Psoas muscle (tissue), 7 donors: ENCODE measurements at regions not wholly inside any gene's neighbourhood (a gene's known extent, or its start where the extent isn't known, plus 50 kb on each side); places are given as distances from the start of the nearest gene placed in this dataset.

Source experiments
- ATAC-seq, 4 donors: fragments of 200-7000 bp; cut with Tn5 transposase; one replicate each; pipeline ENCODE4 v1.9.1; 2020; ENCODE audit warnings: moderate library complexity in 3 of 4, mild to moderate bottlenecking in 2 of 4
- DNase-seq, 2 donors: peaks; one replicate each; pipeline ENCODE4 v3.0.0-alpha.2; 2020
- H3K27ac ChIP-seq: fragments of 200-600 bp; one replicate; pipeline ENCODE4 v1.8.0; 2022
- H3K27me3 ChIP-seq, 3 donors: fragments of 200-600 bp in 1 of 3; one replicate each; pipeline versions ENCODE4 v1.6.1 to v1.8.0; 2013 to 2022; ENCODE audit warnings: low read length in 2 of 3, mild to moderate bottlenecking in 2 of 3, moderate library complexity in 1 of 3; ENCODE audit not compliant: insufficient read depth in 3 of 3
- H3K36me3 ChIP-seq, 2 donors: fragments of 200-600 bp in 1 of 2; one replicate each; pipeline versions ENCODE4 v1.6.1 to v1.8.0; 2013 to 2022; ENCODE audit warnings: low read depth in 1 of 2, mild to moderate bottlenecking in 1 of 2, moderate library complexity in 1 of 2; ENCODE audit not compliant: insufficient read depth in 1 of 2
- H3K4me1 ChIP-seq: fragments of 200-600 bp; one replicate; pipeline ENCODE4 v1.8.0; 2022
- H3K4me3 ChIP-seq: fragments of 200-600 bp; one replicate; pipeline ENCODE4 v1.8.0; 2022; ENCODE audit warnings: mild to moderate bottlenecking
- H3K9me3 ChIP-seq: fragments of 200-600 bp; one replicate; pipeline ENCODE4 v1.8.0; 2022
- CTCF ChIP-seq: fragments of 200-600 bp; IDR thresholded peaks from one replicate; pipeline ENCODE4 v1.8.0; 2022; ENCODE audit warnings: antibody characterized with exemption
- WGBS, 3 donors: extraction: QIAGEN DNeasy Blood & Tissue Kit; methylation state at CpG; one replicate each; pipeline versions ENCODE4 v1.1.6 to v1.1.7; 2013; 5-methylcytosine and 5-hydroxymethylcytosine counted together
- intact Hi-C, 2 donors: fragments of 100-400 bp; cut with DNase I; formaldehyde crosslinking; loops; one replicate each; pipeline versions ENCODE4 v1.11.0 to v1.14.2; 2022
- donor health status: healthy with polysubstance abuse.
- donor health status: DM: no; HTN: no; CAD: no; lungs with moderate emphysema.
- donor health status: Bipolar disorder and iron deficiency.
- donor health status: healthy.
- donor health status: DM: yes; HTN: yes; CAD: no.
- donor health status: DM: no; HTN: no; CAD: no.
- donor health status: DM: yes; HTN: yes; CAD: no.

- no peaks in the 10 kb centered on the region for H3K9me3 ChIP-seq
- no peaks in the 10 kb centered on the region for H3K4me1 ChIP-seq
- ATAC-seq (no peak), DNase-seq (no peak)
- no peaks in the 10 kb centered on the region for H3K36me3 ChIP-seq
- no peaks in the 10 kb centered on the region for H3K27me3 ChIP-seq
- no peak overlapping the region for H3K27ac ChIP-seq
- 53 to 71% (median 60%) methylated on average over 4 of the region's 4 CpGs for WGBS, 3 donors
- intact Hi-C loops, result no loop called here
- TF ChIP-seq CTCF, result no peak
- H3K4me3 ChIP-seq, result no peak overlapping the region
Measured at GRCh38 chr2:17257189-17257909, 260.9 kb downstream of the RAD51AP2 start.

- DNase-seq (no peak), ATAC-seq (no peak)
- H3K27me3 ChIP-seq, result no peaks in the 10 kb centered on the region
- no peak overlapping the region for H3K27ac ChIP-seq
- H3K4me3 ChIP-seq, result no peak overlapping the region
- TF ChIP-seq CTCF, result no peak
- intact Hi-C loops, result no loop called here
- H3K36me3 ChIP-seq, result no peaks in the 10 kb centered on the region
- no peaks in the 10 kb centered on the region for H3K9me3 ChIP-seq
- H3K4me1 ChIP-seq, result no peaks in the 10 kb centered on the region
- 86 to 93% (median 87%) methylated on average over 2 of the region's 2 CpGs for WGBS, 3 donors
Measured at GRCh38 chr2:17255071-17255470, 263.2 kb downstream of the RAD51AP2 start.

- Histone ChIP-seq H3K4me3 (no peak overlapping the region), H3K9me3 (no peaks in the 10 kb centered on the region), H3K36me3 (no peaks in the 10 kb centered on the region), H3K4me1 (no peaks in the 10 kb centered on the region), H3K27me3 (no peaks in the 10 kb centered on the region), H3K27ac (no peak overlapping the region)
- no peak for TF ChIP-seq CTCF
- ATAC-seq (no peak), DNase-seq (no peak)
- WGBS, 3 donors, result 75 to 76% (median 75%) methylated on average over 2 of the region's 2 CpGs
- intact Hi-C loops, result no loop called here
Measured at GRCh38 chr2:17254421-17254820, 263.8 kb downstream of the RAD51AP2 start.

GRCh38 chr2:17252258-17252657, 266.0 kb downstream of the RAD51AP2 start:
- WGBS, 3 donors, result 79 to 95% (median 87%) methylated on average over 4 of the region's 4 CpGs
- no peaks in the 10 kb centered on the region for H3K36me3 ChIP-seq
- no peaks in the 10 kb centered on the region for H3K4me1 ChIP-seq
- intact Hi-C loops, result no loop called here
- no peak overlapping the region for H3K4me3 ChIP-seq
- no peaks in the 10 kb centered on the region for H3K27me3 ChIP-seq
- no peak for TF ChIP-seq CTCF
- no peaks in the 10 kb centered on the region for H3K9me3 ChIP-seq
- no peak overlapping the region for H3K27ac ChIP-seq
- ATAC-seq, result no peak
- no peak for DNase-seq

- ATAC-seq (no peak), DNase-seq (no peak)
- intact Hi-C loops, result no loop called here
- Histone ChIP-seq H3K4me1 (no peaks in the 10 kb centered on the region), H3K27ac (no peak overlapping the region), H3K27me3 (no peaks in the 10 kb centered on the region), H3K4me3 (no peak overlapping the region), H3K36me3 (no peaks in the 10 kb centered on the region), H3K9me3 (no peaks in the 10 kb centered on the region)
- WGBS, 3 donors, result 70 to 77% (median 73%) methylated on average over 5 of the region's 5 CpGs
- no peak for TF ChIP-seq CTCF
Measured at GRCh38 chr2:17251171-17251570, 267.1 kb downstream of the RAD51AP2 start.
